AG04449 (cell line): ENCODE measurements at regions not wholly inside any gene's neighbourhood (a gene's known extent, or its start where the extent isn't known, plus 50 kb on each side); places are given as distances from the start of the nearest gene placed in this dataset.

Source experiments
- CTCF ChIA-PET: fragments of 350-600 bp; formaldehyde crosslinking; extraction: SDS; loops from one replicate; lab custom pipeline; 2021; ENCODE audit warnings: antibody characterized with exemption; lab: Yijun Ruan, JAX
- POLR2A ChIA-PET: fragments of 400-600, 350-600 bp; formaldehyde crosslinking; extraction: SDS; loops from one replicate; lab custom pipeline; 2020; ENCODE audit warnings: antibody characterized with exemption, inconsistent platforms; lab: Yijun Ruan, JAX
- DNase-seq: peaks from one replicate; pipeline ENCODE4 v3.0.0-alpha.2; 2010; ENCODE audit warnings: low read depth, low spot score
- H3K4me3 ChIP-seq: 2 replicates; pipeline ENCODE4 v1.5.1; 2011; ENCODE audit warnings: low read depth, mild to moderate bottlenecking, control low read depth, low read length
- TF ChIP-seq, protein P1 (sequence below): IDR thresholded peaks from one replicate; pipeline ENCODE4 v1.5.1; 2011; ENCODE audit warnings: mild to moderate bottlenecking, moderate library complexity, low read length, control low read depth, inconsistent platforms; ENCODE audit not compliant: insufficient read depth; ENCODE audit errors: missing control alignments

DNA sequence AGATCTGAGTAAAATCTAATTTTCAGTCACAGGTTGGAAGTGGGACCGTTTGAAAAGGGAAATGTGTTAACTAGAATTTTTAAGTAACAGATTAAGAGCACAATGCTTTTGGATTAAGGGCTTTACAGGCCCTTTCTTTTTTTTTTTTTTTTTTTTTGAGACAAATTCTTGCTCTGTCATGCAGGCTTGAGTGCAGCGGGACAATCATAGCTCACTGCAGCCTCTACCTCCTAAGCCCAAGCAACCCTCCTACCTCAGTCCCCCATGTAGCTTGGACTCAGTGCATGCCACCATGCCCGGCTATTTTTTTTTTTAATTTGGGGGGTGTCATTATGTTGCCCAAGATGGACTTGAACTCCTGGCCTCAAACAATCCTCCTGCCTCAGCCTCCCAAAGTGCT is 363.7 kb downstream of the LIG4 start:
- POLR2A ChIA-PET: no interaction called here
- TF ChIP-seq, protein P1, sequence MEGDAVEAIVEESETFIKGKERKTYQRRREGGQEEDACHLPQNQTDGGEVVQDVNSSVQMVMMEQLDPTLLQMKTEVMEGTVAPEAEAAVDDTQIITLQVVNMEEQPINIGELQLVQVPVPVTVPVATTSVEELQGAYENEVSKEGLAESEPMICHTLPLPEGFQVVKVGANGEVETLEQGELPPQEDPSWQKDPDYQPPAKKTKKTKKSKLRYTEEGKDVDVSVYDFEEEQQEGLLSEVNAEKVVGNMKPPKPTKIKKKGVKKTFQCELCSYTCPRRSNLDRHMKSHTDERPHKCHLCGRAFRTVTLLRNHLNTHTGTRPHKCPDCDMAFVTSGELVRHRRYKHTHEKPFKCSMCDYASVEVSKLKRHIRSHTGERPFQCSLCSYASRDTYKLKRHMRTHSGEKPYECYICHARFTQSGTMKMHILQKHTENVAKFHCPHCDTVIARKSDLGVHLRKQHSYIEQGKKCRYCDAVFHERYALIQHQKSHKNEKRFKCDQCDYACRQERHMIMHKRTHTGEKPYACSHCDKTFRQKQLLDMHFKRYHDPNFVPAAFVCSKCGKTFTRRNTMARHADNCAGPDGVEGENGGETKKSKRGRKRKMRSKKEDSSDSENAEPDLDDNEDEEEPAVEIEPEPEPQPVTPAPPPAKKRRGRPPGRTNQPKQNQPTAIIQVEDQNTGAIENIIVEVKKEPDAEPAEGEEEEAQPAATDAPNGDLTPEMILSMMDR: no peak
- no peak for DNase-seq
- CTCF ChIA-PET: no interaction called here
- H3K4me3 ChIP-seq: no peak overlapping the region

GRCh38 chr13:107847406-107847805 is 367.9 kb downstream of the LIG4 start:
- ChIA-PET POLR2A (no interaction called here), CTCF (no interaction called here)
- TF ChIP-seq, protein P1: no peak

GRCh38 chr13:107846642-107847041 is 368.7 kb downstream of the LIG4 start:
- no peak overlapping the region for H3K4me3 ChIP-seq
- CTCF ChIA-PET: no interaction called here
- TF ChIP-seq, protein P1: no peak
- POLR2A ChIA-PET: no interaction called here
- DNase-seq: no peak

More at GRCh38 chr13:107847406-107847805, 367.9 kb downstream of the LIG4 start:
- H3K4me3 ChIP-seq: no peak overlapping the region
- no peak for DNase-seq

- POLR2A ChIA-PET: no interaction called here
Measured at GRCh38 chr13:107845911-107846310, 369.4 kb downstream of the LIG4 start.

DNA sequence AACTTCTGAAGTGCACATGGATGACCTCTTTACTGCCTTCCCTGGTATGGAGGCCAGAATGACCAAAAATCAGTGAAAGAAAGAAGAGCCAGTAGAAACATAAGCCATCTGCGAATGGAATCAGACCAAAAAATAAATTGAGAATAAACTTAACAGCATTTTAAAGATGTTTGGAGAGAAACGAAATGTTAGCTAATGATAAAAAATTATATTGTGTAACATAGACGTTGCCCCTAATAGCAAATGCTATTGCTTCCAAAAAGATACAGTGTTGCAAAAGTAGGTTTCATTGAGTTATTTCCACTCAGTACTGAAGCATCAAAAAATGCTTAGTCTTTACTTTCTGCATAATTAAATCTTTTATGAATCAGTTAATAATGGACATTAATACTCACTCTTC is 371.7 kb downstream of the LIG4 start:
- POLR2A ChIA-PET: no interaction called here
- DNase-seq: no peak
- CTCF ChIA-PET: no interaction called here
- H3K4me3 ChIP-seq: no peak overlapping the region
- TF ChIP-seq, protein P1: no peak

More at GRCh38 chr13:107845911-107846310, 369.4 kb downstream of the LIG4 start:
- CTCF ChIA-PET: no interaction called here
- DNase-seq: no peak
- TF ChIP-seq, protein P1: no peak
- H3K4me3 ChIP-seq: no peak overlapping the region

- TF ChIP-seq, protein P1: no peak
- CTCF ChIA-PET: no interaction called here
- no peak for DNase-seq
- H3K4me3 ChIP-seq: no peak overlapping the region
- POLR2A ChIA-PET: no interaction called here
Measured at GRCh38 chr13:107843281-107843680, 372.1 kb downstream of the LIG4 start.
